ENCODE measurements at regions not wholly inside any gene's neighbourhood (a gene's known extent, or its start where the extent isn't known, plus 50 kb on each side); places are given as distances from the start of the nearest gene placed in this dataset.

GRCh38 chr16:62846399-62847057 lies 810.3 kb upstream of the CDH8 start:
- TF ChIP-seq, protein P1, sequence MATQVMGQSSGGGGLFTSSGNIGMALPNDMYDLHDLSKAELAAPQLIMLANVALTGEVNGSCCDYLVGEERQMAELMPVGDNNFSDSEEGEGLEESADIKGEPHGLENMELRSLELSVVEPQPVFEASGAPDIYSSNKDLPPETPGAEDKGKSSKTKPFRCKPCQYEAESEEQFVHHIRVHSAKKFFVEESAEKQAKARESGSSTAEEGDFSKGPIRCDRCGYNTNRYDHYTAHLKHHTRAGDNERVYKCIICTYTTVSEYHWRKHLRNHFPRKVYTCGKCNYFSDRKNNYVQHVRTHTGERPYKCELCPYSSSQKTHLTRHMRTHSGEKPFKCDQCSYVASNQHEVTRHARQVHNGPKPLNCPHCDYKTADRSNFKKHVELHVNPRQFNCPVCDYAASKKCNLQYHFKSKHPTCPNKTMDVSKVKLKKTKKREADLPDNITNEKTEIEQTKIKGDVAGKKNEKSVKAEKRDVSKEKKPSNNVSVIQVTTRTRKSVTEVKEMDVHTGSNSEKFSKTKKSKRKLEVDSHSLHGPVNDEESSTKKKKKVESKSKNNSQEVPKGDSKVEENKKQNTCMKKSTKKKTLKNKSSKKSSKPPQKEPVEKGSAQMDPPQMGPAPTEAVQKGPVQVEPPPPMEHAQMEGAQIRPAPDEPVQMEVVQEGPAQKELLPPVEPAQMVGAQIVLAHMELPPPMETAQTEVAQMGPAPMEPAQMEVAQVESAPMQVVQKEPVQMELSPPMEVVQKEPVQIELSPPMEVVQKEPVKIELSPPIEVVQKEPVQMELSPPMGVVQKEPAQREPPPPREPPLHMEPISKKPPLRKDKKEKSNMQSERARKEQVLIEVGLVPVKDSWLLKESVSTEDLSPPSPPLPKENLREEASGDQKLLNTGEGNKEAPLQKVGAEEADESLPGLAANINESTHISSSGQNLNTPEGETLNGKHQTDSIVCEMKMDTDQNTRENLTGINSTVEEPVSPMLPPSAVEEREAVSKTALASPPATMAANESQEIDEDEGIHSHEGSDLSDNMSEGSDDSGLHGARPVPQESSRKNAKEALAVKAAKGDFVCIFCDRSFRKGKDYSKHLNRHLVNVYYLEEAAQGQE (IDR thresholded peaks at IDR 0.05; ENCODE audit: low read depth) = no peak
- no peak for TF ChIP-seq EGR1 (IDR thresholded peaks at IDR 0.05)
- TF ChIP-seq CEBPB (IDR thresholded peaks at IDR 0.05) = no peak
- TF ChIP-seq, protein P2, sequence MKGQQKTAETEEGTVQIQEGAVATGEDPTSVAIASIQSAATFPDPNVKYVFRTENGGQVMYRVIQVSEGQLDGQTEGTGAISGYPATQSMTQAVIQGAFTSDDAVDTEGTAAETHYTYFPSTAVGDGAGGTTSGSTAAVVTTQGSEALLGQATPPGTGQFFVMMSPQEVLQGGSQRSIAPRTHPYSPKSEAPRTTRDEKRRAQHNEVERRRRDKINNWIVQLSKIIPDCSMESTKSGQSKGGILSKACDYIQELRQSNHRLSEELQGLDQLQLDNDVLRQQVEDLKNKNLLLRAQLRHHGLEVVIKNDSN (IDR thresholded peaks at IDR 0.05) = no peak
- no peak for TF ChIP-seq CREB1 (IDR thresholded peaks at IDR 0.05; ENCODE audit: low read depth)
